ENCODE measurements at regions not wholly inside any gene's neighbourhood (a gene's known extent, or its start where the extent isn't known, plus 50 kb on each side); places are given as distances from the start of the nearest gene placed in this dataset.

DNA sequence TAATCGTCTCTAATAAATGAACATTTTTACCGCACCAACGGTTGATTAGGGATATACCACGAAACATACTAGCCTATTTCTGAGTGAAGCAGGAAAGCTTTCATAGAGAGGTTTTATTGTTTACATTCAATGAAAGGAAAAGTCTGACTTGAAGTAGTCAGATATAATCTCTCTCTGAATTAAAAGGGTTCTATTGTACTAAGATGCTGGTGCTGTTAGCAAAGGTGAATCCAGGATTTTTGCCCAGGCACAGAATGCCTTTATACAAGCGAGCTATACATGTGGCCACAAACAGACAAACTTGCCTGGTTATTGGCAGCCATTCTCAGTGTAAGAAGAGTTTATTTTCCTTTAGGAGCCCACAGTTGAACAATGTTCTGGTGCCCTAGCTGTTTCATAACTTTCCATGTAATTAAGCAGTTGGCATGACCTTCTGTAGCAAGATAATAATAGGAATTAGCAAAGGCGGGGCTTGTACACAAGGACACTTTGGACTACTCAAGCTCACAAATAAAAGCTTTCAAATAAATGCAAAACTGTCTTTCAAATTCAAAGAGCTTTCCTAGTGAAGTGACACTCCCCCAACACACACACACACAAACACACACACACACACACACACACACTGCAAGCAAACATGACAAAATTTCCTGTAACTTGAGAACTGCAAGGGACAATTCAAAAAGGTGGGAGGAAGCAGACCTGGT, 198.7 kb upstream of the MAP3K1 start:
- Histone ChIP-seq H3K27ac (peak overlapping the region in 2 of 4 donors; percentile 1 to 24), H3K4me1 (peaks cover 10 to 18% (median 17%) of the 10 kb centered on the region in 4 donors), H3K36me3 (no peaks in the 10 kb centered on the region), H3K27me3 (no peaks in the 10 kb centered on the region), H3K9me3 (peaks cover 0 to 15% (median 9%) of the 10 kb centered on the region in 4 donors), H3K4me3 (no peak overlapping the region)
- DNase-seq, result no peak
- ATAC-seq (ENCODE audit: low FRiP score in 2 of 2), result no peak
- TF ChIP-seq, protein P1, sequence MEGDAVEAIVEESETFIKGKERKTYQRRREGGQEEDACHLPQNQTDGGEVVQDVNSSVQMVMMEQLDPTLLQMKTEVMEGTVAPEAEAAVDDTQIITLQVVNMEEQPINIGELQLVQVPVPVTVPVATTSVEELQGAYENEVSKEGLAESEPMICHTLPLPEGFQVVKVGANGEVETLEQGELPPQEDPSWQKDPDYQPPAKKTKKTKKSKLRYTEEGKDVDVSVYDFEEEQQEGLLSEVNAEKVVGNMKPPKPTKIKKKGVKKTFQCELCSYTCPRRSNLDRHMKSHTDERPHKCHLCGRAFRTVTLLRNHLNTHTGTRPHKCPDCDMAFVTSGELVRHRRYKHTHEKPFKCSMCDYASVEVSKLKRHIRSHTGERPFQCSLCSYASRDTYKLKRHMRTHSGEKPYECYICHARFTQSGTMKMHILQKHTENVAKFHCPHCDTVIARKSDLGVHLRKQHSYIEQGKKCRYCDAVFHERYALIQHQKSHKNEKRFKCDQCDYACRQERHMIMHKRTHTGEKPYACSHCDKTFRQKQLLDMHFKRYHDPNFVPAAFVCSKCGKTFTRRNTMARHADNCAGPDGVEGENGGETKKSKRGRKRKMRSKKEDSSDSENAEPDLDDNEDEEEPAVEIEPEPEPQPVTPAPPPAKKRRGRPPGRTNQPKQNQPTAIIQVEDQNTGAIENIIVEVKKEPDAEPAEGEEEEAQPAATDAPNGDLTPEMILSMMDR (IDR thresholded peaks at IDR 0.05), result no peak
- TF ChIP-seq POLR2A (IDR thresholded peaks at IDR 0.05) (no peak), POLR2AphosphoS5 (IDR thresholded peaks at IDR 0.05) (no peak), EP300 (IDR thresholded peaks at IDR 0.05) (no peak)
- WGBS, 2 donors, result 55 to 57% methylated on average over 6 of the region's 6 CpGs

DNA sequence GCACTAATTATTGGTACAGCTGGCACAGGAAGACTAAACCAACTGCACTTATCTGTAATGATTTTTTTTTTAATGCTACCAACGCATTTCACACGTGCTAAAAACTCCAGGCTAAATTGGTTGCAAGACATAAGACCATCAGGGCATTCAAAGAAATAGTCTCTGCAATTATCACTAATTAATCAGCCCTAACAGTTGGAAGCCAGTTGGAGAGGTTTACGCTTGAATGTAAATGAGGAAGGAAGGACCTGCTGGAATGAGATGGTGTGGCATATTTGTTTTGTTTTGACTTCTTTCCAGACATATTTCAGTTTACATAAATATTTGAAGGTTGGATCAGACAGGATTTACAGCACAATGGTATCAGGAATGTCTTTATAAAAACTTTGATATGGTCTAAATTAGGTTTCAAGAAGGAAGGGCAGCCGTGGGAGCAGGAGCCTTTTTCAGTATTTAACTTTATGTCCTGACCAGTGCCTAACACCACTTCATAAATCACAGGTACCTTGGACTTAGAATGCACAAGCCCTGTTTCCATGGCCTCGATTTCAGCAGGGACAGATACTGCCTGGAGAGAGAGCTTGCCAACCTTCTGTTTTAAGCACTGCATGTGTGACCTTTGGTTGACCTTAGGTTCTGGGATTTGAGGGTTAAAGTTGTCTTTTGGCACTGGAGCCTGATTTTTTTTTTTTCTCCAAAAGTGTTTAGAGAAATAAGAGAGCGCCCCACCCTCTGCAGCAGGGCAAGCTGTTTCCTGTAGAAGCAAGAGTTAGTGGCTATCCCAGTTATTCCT, 199.8 kb upstream of the MAP3K1 start:
- no peak overlapping the region for H3K4me3 ChIP-seq
- no peak for ATAC-seq (ENCODE audit: low FRiP score in 2 of 2)
- no peak for DNase-seq
- no peaks in the 10 kb centered on the region for H3K36me3 ChIP-seq
- no peak for TF ChIP-seq POLR2AphosphoS5 (IDR thresholded peaks at IDR 0.05)
- TF ChIP-seq POLR2A (IDR thresholded peaks at IDR 0.05), result no peak
- TF ChIP-seq EP300 (IDR thresholded peaks at IDR 0.05), result no peak
- TF ChIP-seq, protein P1 (IDR thresholded peaks at IDR 0.05), result no peak
- WGBS, 2 donors, result 21 to 26% methylated on average over 6 of the region's 6 CpGs
- peaks cover 0 to 15% (median 9%) of the 10 kb centered on the region in 4 donors for H3K9me3 ChIP-seq
- no peaks in the 10 kb centered on the region for H3K27me3 ChIP-seq
- H3K4me1 ChIP-seq, result peaks cover 10 to 18% (median 17%) of the 10 kb centered on the region in 4 donors
- peak overlapping the region in 1 of 4 donors; percentile 1 for H3K27ac ChIP-seq

DNA sequence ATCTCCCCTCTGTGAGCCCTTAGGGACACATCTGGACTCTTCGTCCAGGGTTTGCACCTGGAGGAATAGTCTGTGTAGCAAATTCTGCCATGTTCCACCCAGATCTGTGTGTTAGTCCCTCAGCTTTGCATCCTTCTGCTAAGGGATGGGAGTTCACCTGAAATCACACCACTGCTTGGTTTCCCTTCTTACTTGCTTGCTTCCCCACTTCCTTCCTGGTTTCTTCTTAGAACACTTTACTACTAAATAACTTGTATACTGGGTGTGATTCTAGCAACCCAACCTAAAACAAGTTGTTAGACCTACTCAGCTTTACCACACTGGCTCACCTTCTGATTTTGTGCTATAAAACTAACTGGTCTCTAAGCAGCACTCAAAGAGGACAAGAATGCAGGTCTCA, 202.6 kb upstream of the MAP3K1 start:
- TF ChIP-seq, protein P1 (IDR thresholded peaks at IDR 0.05), result no peak
- no peak for TF ChIP-seq POLR2A (IDR thresholded peaks at IDR 0.05)
- Histone ChIP-seq H3K4me3 (no peak overlapping the region), H3K4me1 (peaks cover 10 to 19% (median 18%) of the 10 kb centered on the region in 4 donors), H3K9me3 (peaks cover 0 to 3% (median under 1%) of the 10 kb centered on the region in 4 donors), H3K27me3 (no peaks in the 10 kb centered on the region), H3K36me3 (no peaks in the 10 kb centered on the region), H3K27ac (no peak overlapping the region)
- ATAC-seq (ENCODE audit: low FRiP score in 2 of 2) (no peak), DNase-seq (no peak)
- 88 to 91% methylated on average over 1 of the region's 1 CpG for WGBS, 2 donors

DNA sequence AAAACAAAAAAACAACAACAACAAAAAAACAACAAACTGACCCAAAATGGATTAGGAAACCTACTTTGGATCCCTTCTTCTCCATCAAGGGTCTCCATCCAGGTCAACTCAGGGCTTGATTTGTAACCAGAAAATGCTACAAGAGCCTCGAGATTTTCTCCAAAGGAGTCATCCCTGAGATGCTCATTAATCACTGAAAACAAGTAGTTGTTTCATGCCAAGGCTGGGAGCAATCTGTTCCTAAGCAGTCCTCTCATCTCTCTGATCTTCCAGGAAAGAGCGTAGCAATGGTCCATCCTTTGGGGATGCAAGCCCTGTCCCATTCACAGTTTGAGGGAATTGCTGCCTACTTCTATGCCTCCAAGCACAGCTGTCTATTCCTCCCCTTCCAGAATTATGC, 203.0 kb upstream of the MAP3K1 start:
- Histone ChIP-seq H3K4me1 (peaks cover 10 to 23% (median 20%) of the 10 kb centered on the region in 4 donors), H3K27me3 (no peaks in the 10 kb centered on the region), H3K36me3 (no peaks in the 10 kb centered on the region), H3K27ac (no peak overlapping the region), H3K4me3 (no peak overlapping the region), H3K9me3 (no peaks in the 10 kb centered on the region)
- WGBS, 2 donors, result 86 to 87% methylated on average over 2 of the region's 2 CpGs
- DNase-seq (no peak), ATAC-seq (ENCODE audit: low FRiP score in 2 of 2) (no peak)
- TF ChIP-seq EP300 (IDR thresholded peaks at IDR 0.05), result no peak
- no peak for TF ChIP-seq POLR2A (IDR thresholded peaks at IDR 0.05)
- no peak for TF ChIP-seq POLR2AphosphoS5 (IDR thresholded peaks at IDR 0.05)

DNA sequence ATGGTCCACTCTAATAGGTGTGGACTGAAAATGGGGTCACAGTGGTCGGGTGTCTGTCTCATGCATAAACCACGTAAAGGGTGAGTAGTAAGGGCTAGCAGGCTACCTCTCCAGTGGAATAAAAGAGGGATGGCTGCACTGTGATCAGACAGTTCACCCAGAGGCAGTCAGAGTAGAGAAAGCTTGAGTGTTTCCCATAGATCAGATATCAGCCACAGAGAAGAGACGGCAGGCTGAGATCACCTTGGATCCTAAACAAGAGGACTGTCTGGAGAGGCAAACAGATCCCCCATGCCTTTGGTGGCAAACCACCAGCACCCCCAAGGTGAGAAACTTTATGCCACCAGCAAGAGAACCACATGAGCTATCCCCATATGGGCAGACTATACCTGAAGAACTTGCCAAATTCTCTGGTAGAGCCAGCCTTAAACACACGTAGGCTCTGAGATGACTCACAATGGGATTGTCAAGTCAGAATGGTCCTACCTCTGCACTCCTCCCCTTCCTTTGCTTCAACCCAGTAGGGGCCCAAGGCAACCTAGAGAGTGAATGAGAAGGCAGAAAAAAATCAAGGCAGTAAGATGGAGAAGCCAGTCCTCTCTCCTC, 205.2 kb upstream of the MAP3K1 start:
- no peaks in the 10 kb centered on the region for H3K9me3 ChIP-seq
- no peak overlapping the region for H3K4me3 ChIP-seq
- H3K36me3 ChIP-seq, result no peaks in the 10 kb centered on the region
- ATAC-seq (ENCODE audit: low FRiP score in 2 of 2) (no peak), DNase-seq (no peak)
- WGBS, 2 donors, result 86 to 97% methylated on average over 4 of the region's 4 CpGs
- no peak for TF ChIP-seq EP300 (IDR thresholded peaks at IDR 0.05)
- no peak overlapping the region for H3K27ac ChIP-seq
- H3K4me1 ChIP-seq, result peaks cover under 1 to 9% (median 5%) of the 10 kb centered on the region in 4 donors
- no peaks in the 10 kb centered on the region for H3K27me3 ChIP-seq

All from upper lobe of left lung (tissue), 6 donors.